ENCODE measurements at regions not wholly inside any gene's neighbourhood (a gene's known extent, or its start where the extent isn't known, plus 50 kb on each side); places are given as distances from the start of the nearest gene placed in this dataset.

GRCh38 chr1:109827466-109827865, 63.7 kb upstream of the EPS8L3 start:
- TF ChIP-seq CTCF (IDR thresholded peaks at IDR 0.05; ENCODE audit: low read depth, low read length, missing input control) (no peak), MAX (IDR thresholded peaks at IDR 0.05) (no peak), SP1 (IDR thresholded peaks at IDR 0.05) (no peak), JUND (IDR thresholded peaks at IDR 0.05) (no peak), REST (IDR thresholded peaks at IDR 0.05) (no peak), GABPA (IDR thresholded peaks at IDR 0.05 in 1 of 2, conservative IDR thresholded peaks at IDR 0.05 in 1 of 2) (no peak), RAD21 (IDR thresholded peaks at IDR 0.05) (no peak)

Measured in liver (tissue), 3 donors.